Lower lobe of right lung (tissue), 2 donors: ENCODE measurements at regions not wholly inside any gene's neighbourhood (a gene's known extent, or its start where the extent isn't known, plus 50 kb on each side); places are given as distances from the start of the nearest gene placed in this dataset.

Experiments
- ATAC-seq, 2 donors: fragments of 200-7000 bp; cut with Tn5 transposase; one replicate each; pipeline ENCODE4 v1.9.1; 2020 to 2022; ENCODE audit warnings: mild to moderate bottlenecking in 2 of 2, moderate library complexity in 2 of 2
- DNase-seq: peaks from one replicate; pipeline ENCODE4 v3.0.0-alpha.2; 2020
- H3K27ac ChIP-seq: fragments of 200-600 bp; one replicate; pipeline ENCODE4 v1.8.0; 2022
- H3K27me3 ChIP-seq: fragments of 200-600 bp; one replicate; pipeline ENCODE4 v1.8.0; 2022; ENCODE audit warnings: low read depth
- H3K36me3 ChIP-seq: fragments of 200-600 bp; one replicate; pipeline ENCODE4 v1.8.0; 2022; ENCODE audit warnings: mild to moderate bottlenecking
- H3K4me1 ChIP-seq: fragments of 200-600 bp; one replicate; pipeline ENCODE4 v1.8.0; 2022
- H3K4me3 ChIP-seq: fragments of 200-600 bp; one replicate; pipeline ENCODE4 v1.8.0; 2022; ENCODE audit warnings: mild to moderate bottlenecking
- H3K9me3 ChIP-seq: fragments of 200-600 bp; one replicate; pipeline ENCODE4 v1.8.0; 2022
- CTCF ChIP-seq: fragments of 200-600 bp; IDR thresholded peaks from one replicate; pipeline ENCODE4 v1.8.0; 2022; ENCODE audit warnings: antibody characterized with exemption, mild to moderate bottlenecking
- intact Hi-C: fragments of 100-400 bp; cut with DNase I; formaldehyde crosslinking; loops from one replicate; pipeline ENCODE4 v1.11.0; 2022
- donor health status: DM: no; HTN: yes; CAD: no; lungs with severe emphysema.

- no peaks in the 10 kb centered on the region for H3K27me3 ChIP-seq
- H3K36me3 ChIP-seq, result no peaks in the 10 kb centered on the region
- no peak overlapping the region for H3K27ac ChIP-seq
- peaks cover 32% of the 10 kb centered on the region for H3K4me1 ChIP-seq
- H3K4me3 ChIP-seq, result no peak overlapping the region
- no peak for TF ChIP-seq CTCF
- DNase-seq (no peak), ATAC-seq (peak; percentile 49 to 64)
- intact Hi-C loops, result no loop called here
- H3K9me3 ChIP-seq, result no peaks in the 10 kb centered on the region
Measured at GRCh38 chr1:8218351-8219092, 99.4 kb upstream of the SLC45A1 start.

- peaks cover 35% of the 10 kb centered on the region for H3K4me1 ChIP-seq
- intact Hi-C loops, result no loop called here
- no peaks in the 10 kb centered on the region for H3K36me3 ChIP-seq
- TF ChIP-seq CTCF, result no peak
- peak overlapping the region; percentile 84 for H3K27ac ChIP-seq
- H3K4me3 ChIP-seq, result peak overlapping the region; percentile 59
- H3K27me3 ChIP-seq, result no peaks in the 10 kb centered on the region
- ATAC-seq (no peak), DNase-seq (no peak)
- H3K9me3 ChIP-seq, result no peaks in the 10 kb centered on the region
Measured at GRCh38 chr1:8217809-8218208, 100.1 kb upstream of the SLC45A1 start.

GRCh38 chr1:8217011-8217711 is 100.8 kb upstream of the SLC45A1 start:
- DNase-seq, result peak; percentile 74
- H3K27ac ChIP-seq, result peak overlapping the region; percentile 84

GRCh38 chr1:8216005-8216404 is 101.9 kb upstream of the SLC45A1 start:
- H3K36me3 ChIP-seq, result no peaks in the 10 kb centered on the region
- peak overlapping the region; percentile 84 for H3K27ac ChIP-seq
- DNase-seq, result no peak
- ATAC-seq, result no peak
- no peaks in the 10 kb centered on the region for H3K27me3 ChIP-seq
- H3K4me3 ChIP-seq, result no peak overlapping the region
- H3K4me1 ChIP-seq, result peaks cover 53% of the 10 kb centered on the region
- intact Hi-C loops, result no loop called here
- H3K9me3 ChIP-seq, result no peaks in the 10 kb centered on the region
- TF ChIP-seq CTCF, result no peak

More at GRCh38 chr1:8217011-8217711, 100.8 kb upstream of the SLC45A1 start:
- Histone ChIP-seq H3K4me1 (peaks cover 41% of the 10 kb centered on the region), H3K9me3 (no peaks in the 10 kb centered on the region), H3K4me3 (peak overlapping the region; percentile 59), H3K27me3 (no peaks in the 10 kb centered on the region), H3K36me3 (no peaks in the 10 kb centered on the region)
- ATAC-seq, result peak; percentile 84 to 87
- intact Hi-C loops, result no loop called here
- no peak for TF ChIP-seq CTCF

GRCh38 chr1:8214501-8215173 is 103.3 kb upstream of the SLC45A1 start:
- H3K27ac ChIP-seq, result no peak overlapping the region

More at GRCh38 chr1:8214501-8215173, 103.3 kb upstream of the SLC45A1 start:
- no peak for DNase-seq
- Histone ChIP-seq H3K4me1 (peaks cover 57% of the 10 kb centered on the region), H3K4me3 (no peak overlapping the region), H3K27me3 (no peaks in the 10 kb centered on the region), H3K9me3 (no peaks in the 10 kb centered on the region), H3K36me3 (no peaks in the 10 kb centered on the region)
- no peak for TF ChIP-seq CTCF
- intact Hi-C loops, result no loop called here
- no peak for ATAC-seq
